GM12865 (cell line): ENCODE measurements at regions not wholly inside any gene's neighbourhood (a gene's known extent, or its start where the extent isn't known, plus 50 kb on each side); places are given as distances from the start of the nearest gene placed in this dataset.

ENCODE experiments used
- DNase-seq: peaks from one replicate; pipeline ENCODE4 v3.0.0; 2010; ENCODE audit warnings: low read depth
- H3K4me3 ChIP-seq: 2 replicates; pipeline ENCODE4 v1.5.1; 2011; ENCODE audit warnings: mild to moderate bottlenecking, low read depth, low read length, control low read depth
- TF ChIP-seq, protein P1 (sequence below): IDR thresholded peaks from 2 replicates; pipeline ENCODE4 v1.5.1; 2011; ENCODE audit warnings: low read length, control low read depth, low read depth, inconsistent platforms; ENCODE audit not compliant: insufficient read depth; ENCODE audit errors: missing control alignments

- TF ChIP-seq, protein P1, sequence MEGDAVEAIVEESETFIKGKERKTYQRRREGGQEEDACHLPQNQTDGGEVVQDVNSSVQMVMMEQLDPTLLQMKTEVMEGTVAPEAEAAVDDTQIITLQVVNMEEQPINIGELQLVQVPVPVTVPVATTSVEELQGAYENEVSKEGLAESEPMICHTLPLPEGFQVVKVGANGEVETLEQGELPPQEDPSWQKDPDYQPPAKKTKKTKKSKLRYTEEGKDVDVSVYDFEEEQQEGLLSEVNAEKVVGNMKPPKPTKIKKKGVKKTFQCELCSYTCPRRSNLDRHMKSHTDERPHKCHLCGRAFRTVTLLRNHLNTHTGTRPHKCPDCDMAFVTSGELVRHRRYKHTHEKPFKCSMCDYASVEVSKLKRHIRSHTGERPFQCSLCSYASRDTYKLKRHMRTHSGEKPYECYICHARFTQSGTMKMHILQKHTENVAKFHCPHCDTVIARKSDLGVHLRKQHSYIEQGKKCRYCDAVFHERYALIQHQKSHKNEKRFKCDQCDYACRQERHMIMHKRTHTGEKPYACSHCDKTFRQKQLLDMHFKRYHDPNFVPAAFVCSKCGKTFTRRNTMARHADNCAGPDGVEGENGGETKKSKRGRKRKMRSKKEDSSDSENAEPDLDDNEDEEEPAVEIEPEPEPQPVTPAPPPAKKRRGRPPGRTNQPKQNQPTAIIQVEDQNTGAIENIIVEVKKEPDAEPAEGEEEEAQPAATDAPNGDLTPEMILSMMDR = no peak
- no peak overlapping the region for H3K4me3 ChIP-seq
- DNase-seq = no peak
Measured at GRCh38 chr7:12127455-12127854, 83.6 kb upstream of the TMEM106B start.

- no peak for DNase-seq
- TF ChIP-seq, protein P1 = no peak
Measured at GRCh38 chr7:12130609-12131008, 80.5 kb upstream of the TMEM106B start.

GRCh38 chr7:12131122-12131521 is 80.0 kb upstream of the TMEM106B start:
- DNase-seq = no peak
- TF ChIP-seq, protein P1 = no peak
- H3K4me3 ChIP-seq = no peak overlapping the region

More at GRCh38 chr7:12130609-12131008, 80.5 kb upstream of the TMEM106B start:
- H3K4me3 ChIP-seq = no peak overlapping the region

- TF ChIP-seq, protein P1 = no peak
- no peak for DNase-seq
- H3K4me3 ChIP-seq = no peak overlapping the region
Measured at GRCh38 chr7:12133865-12134264, 77.2 kb upstream of the TMEM106B start.

DNA sequence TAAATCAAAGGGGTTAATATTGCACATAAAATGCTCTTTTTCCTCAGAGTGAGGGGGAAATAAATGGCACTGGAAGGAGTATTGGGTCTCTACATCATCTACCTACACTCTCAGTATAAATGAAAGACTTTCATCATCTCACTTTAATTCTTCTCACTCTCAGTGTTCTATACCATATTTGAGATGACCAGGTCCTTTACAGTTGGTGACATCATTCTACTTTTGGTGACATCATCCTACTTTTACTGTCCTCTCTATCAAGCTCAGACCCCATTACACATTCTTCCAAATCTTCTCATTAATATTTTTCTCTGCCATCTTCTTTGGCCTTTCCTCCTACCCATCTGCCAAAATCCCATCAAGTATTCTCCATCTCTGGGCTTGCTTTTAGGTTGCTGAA is 74.6 kb upstream of the TMEM106B start:
- TF ChIP-seq, protein P1 = no peak

GRCh38 chr7:12137283-12137682 is 73.8 kb upstream of the TMEM106B start:
- no peak overlapping the region for H3K4me3 ChIP-seq
- TF ChIP-seq, protein P1 = no peak
- DNase-seq = no peak

More for the DNA sequence above, 74.6 kb upstream of the TMEM106B start:
- H3K4me3 ChIP-seq = no peak overlapping the region
- DNase-seq = no peak

GRCh38 chr7:12138421-12138820 is 72.7 kb upstream of the TMEM106B start:
- TF ChIP-seq, protein P1 = no peak
- no peak for DNase-seq

More at GRCh38 chr7:12138421-12138820, 72.7 kb upstream of the TMEM106B start:
- no peak overlapping the region for H3K4me3 ChIP-seq
